Naive thymus-derived CD4-positive, alpha-beta T cell (primary cell): ENCODE measurements at regions not wholly inside any gene's neighbourhood (a gene's known extent, or its start where the extent isn't known, plus 50 kb on each side); places are given as distances from the start of the nearest gene placed in this dataset.
A peak's percentile ranks its signal among the peaks of the same experiment; 100 is the strongest.

ENCODE experiments used
- ATAC-seq: fragments of 150-1000 bp; cut with Tn5 transposase; 2 replicates; pipeline ENCODE4 v1.10.0; 2021; ENCODE audit warnings: mild to moderate bottlenecking, moderate library complexity
- CTCF ChIA-PET: fragments of 350-600 bp; sonication (Branson Sonifier 250); formaldehyde crosslinking; loops from one replicate; lab custom pipeline; 2021; ENCODE audit warnings: antibody characterized with exemption; lab: Charles Lee
- POLR2A ChIA-PET: fragments of 350-600 bp; sonication (Branson Sonifier 250); formaldehyde crosslinking; loops from one replicate; lab custom pipeline; 2021; ENCODE audit warnings: antibody characterized with exemption, inconsistent platforms; lab: Charles Lee
- DNase-seq, 9 donors: peaks; one replicate each; pipeline versions ENCODE4 v3.0.0 to v3.0.0-alpha.2; 2020 to 2022; ENCODE audit warnings: mixed read lengths in 1 of 9
- H3K27ac ChIP-seq: one replicate; pipeline ENCODE4 v1.7.0; 2013; ENCODE audit warnings: mild to moderate bottlenecking, low read depth, low read length, moderate library complexity
- H3K27me3 ChIP-seq, 2 donors: one replicate each; pipeline ENCODE4 v1.7.0; 2013; ENCODE audit warnings: low read length in 2 of 2, mild to moderate bottlenecking in 2 of 2, moderate library complexity in 2 of 2; ENCODE audit not compliant: control insufficient read depth in 2 of 2, insufficient read depth in 2 of 2
- H3K36me3 ChIP-seq, 3 experiments: 1 replicate in 2 of 3; 2 replicates in 1 of 3; pipeline ENCODE4 v1.7.0; 2013; ENCODE audit warnings: low read length in 3 of 3, mild to moderate bottlenecking in 3 of 3, moderate library complexity in 1 of 3; ENCODE audit not compliant: insufficient read depth in 3 of 3, control insufficient read depth in 2 of 3
- H3K4me1 ChIP-seq, 2 donors: one replicate each; pipeline ENCODE4 v1.7.0; 2013; ENCODE audit warnings: low read length in 2 of 2, mild to moderate bottlenecking in 2 of 2, moderate library complexity in 1 of 2; ENCODE audit not compliant: control insufficient read depth in 2 of 2, insufficient read depth in 2 of 2
- H3K4me3 ChIP-seq: 2 replicates; pipeline ENCODE4 v1.7.0; 2013; ENCODE audit warnings: mild to moderate bottlenecking, low read length
- H3K9me3 ChIP-seq, 3 experiments: 1 replicate in 2 of 3; 2 replicates in 1 of 3; pipeline ENCODE4 v1.7.0; 2013; ENCODE audit warnings: low read length in 3 of 3; ENCODE audit not compliant: control insufficient read depth in 2 of 3
- H3K27ac Mint-ChIP-seq, 9 donors: one replicate each; pipeline ENCODE4 v1.8.0; 2020 to 2022; ENCODE audit warnings: mixed read lengths in 9 of 9, mild to moderate bottlenecking in 8 of 9, moderate library complexity in 5 of 9, inconsistent platforms in 2 of 9
- H3K27me3 Mint-ChIP-seq, 5 donors: one replicate each; pipeline ENCODE4 v1.8.0; 2021 to 2022; ENCODE audit warnings: mixed read lengths in 5 of 5, mild to moderate bottlenecking in 1 of 5
- H3K36me3 Mint-ChIP-seq, 5 donors: one replicate each; pipeline ENCODE4 v1.8.0; 2020 to 2022; ENCODE audit warnings: mixed read lengths in 5 of 5, mild to moderate bottlenecking in 3 of 5, inconsistent platforms in 1 of 5
- H3K4me1 Mint-ChIP-seq, 7 donors: one replicate each; pipeline ENCODE4 v1.8.0; 2020 to 2022; ENCODE audit warnings: mixed read lengths in 7 of 7, mild to moderate bottlenecking in 3 of 7, inconsistent platforms in 1 of 7
- H3K4me3 Mint-ChIP-seq, 10 donors: one replicate each; pipeline ENCODE4 v1.8.0; 2020 to 2022; ENCODE audit warnings: mild to moderate bottlenecking in 10 of 10, mixed read lengths in 10 of 10, moderate library complexity in 6 of 10, inconsistent platforms in 2 of 10
- H3K9me3 Mint-ChIP-seq, 11 donors: one replicate each; pipeline ENCODE4 v1.8.0; 2020 to 2022; ENCODE audit warnings: mixed read lengths in 11 of 11, mild to moderate bottlenecking in 4 of 11, inconsistent platforms in 1 of 11, moderate library complexity in 1 of 11
- intact Hi-C, 2 donors: fragments of 100-400 bp; cut with micrococcal nuclease; formaldehyde crosslinking; loops; one replicate each; pipeline ENCODE4 v1.15.1; 2023

GRCh38 chr9:126556560-126557250 lies 57.0 kb upstream of the LMX1B start:
- peaks cover 13 to 27% (median 20%) of the 10 kb centered on the region in 5 donors for H3K27me3 Mint-ChIP-seq
- no peak overlapping the region for H3K27ac ChIP-seq
- H3K27ac Mint-ChIP-seq: no peak overlapping the region
- ATAC-seq (no peak), DNase-seq (no peak)
- H3K27me3 ChIP-seq: no peaks in the 10 kb centered on the region
- ChIA-PET CTCF (interaction anchor here (1.2 to 2.1 kb wide), 2 partner anchors 55 to 56 kb away, joined by 3 to 42 read pairs; no protein-coding TSS in a partner anchor), POLR2A (interaction anchor here (0.7 kb wide), 1 partner anchor 28 kb away, joined by 5 read pairs; no protein-coding TSS in a partner anchor)
- intact Hi-C loops: loop anchor here in 1 of 2 donors (5.0 kb wide), 1 partner anchor 39 kb away; no protein-coding TSS in a partner anchor
- no peaks in the 10 kb centered on the region for H3K9me3 ChIP-seq
- no peaks in the 10 kb centered on the region for H3K36me3 ChIP-seq
- no peak overlapping the region for H3K4me3 ChIP-seq
- no peaks in the 10 kb centered on the region for H3K9me3 Mint-ChIP-seq
- H3K4me1 ChIP-seq: no peaks in the 10 kb centered on the region
- no peaks in the 10 kb centered on the region for H3K36me3 Mint-ChIP-seq
- peaks cover 0 to 2% (median 0%) of the 10 kb centered on the region in 7 donors for H3K4me1 Mint-ChIP-seq
- H3K4me3 Mint-ChIP-seq: no peak overlapping the region

GRCh38 chr9:126558051-126558665 lies 55.6 kb upstream of the LMX1B start:
- Mint-ChIP-seq H3K4me1 (peaks cover 0 to 2% (median 0%) of the 10 kb centered on the region in 7 donors), H3K27ac (no peak overlapping the region), H3K4me3 (no peak overlapping the region), H3K27me3 (peaks cover 16 to 35% (median 25%) of the 10 kb centered on the region in 5 donors), H3K9me3 (no peaks in the 10 kb centered on the region), H3K36me3 (no peaks in the 10 kb centered on the region)
- peak; percentile 86 for ATAC-seq
- no peak overlapping the region for H3K4me3 ChIP-seq
- CTCF ChIA-PET: interaction anchor here (0.6 to 2.1 kb wide), 7 partner anchors 19 to 1150 kb away, joined by 3 to 42 read pairs (median 3); no protein-coding TSS in a partner anchor
- POLR2A ChIA-PET: interaction anchor here (0.5 kb wide), 1 partner anchor 387 kb away, joined by 3 read pairs; no protein-coding TSS in a partner anchor
- peak in 8 of 9 donors; percentile 39 to 70 (median 53) for DNase-seq
- no peaks in the 10 kb centered on the region for H3K36me3 ChIP-seq
- no peaks in the 10 kb centered on the region for H3K9me3 ChIP-seq
- no peak overlapping the region for H3K27ac ChIP-seq
- H3K27me3 ChIP-seq: no peaks in the 10 kb centered on the region
- H3K4me1 ChIP-seq: no peaks in the 10 kb centered on the region
- intact Hi-C loops: loop anchor here in 1 of 2 donors (1.0 to 5.0 kb wide), 2 partner anchors 41 to 57 kb away; no protein-coding TSS in a partner anchor

DNA sequence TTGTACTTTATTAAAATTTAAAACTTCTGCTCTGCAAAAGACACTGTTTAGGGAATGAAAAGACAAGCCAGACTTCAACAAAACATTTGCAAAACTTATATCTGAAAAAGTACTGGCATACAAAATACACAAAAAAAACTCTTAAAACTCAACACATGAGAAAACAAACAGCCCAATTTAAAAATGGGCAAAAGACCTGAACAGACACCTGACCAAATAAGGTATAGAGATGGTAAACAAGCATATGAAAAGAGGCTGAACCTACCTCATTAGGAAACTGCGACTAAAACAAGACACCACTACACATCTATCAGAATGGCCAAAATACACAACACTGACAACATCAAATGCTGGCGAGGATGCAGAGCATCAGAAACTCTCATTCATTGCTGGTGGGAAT lies 54.4 kb upstream of the LMX1B start:
- ATAC-seq (no peak), DNase-seq (no peak)
- H3K4me3 Mint-ChIP-seq: no peak overlapping the region
- ChIA-PET CTCF (interaction anchor here (2.1 to 2.2 kb wide), 2 partner anchors 59 to 60 kb away, joined by 12 to 42 read pairs; no protein-coding TSS in a partner anchor), POLR2A (no interaction called here)
- Histone ChIP-seq H3K4me3 (no peak overlapping the region), H3K9me3 (no peaks in the 10 kb centered on the region), H3K27ac (no peak overlapping the region), H3K36me3 (no peaks in the 10 kb centered on the region), H3K27me3 (no peaks in the 10 kb centered on the region), H3K4me1 (no peaks in the 10 kb centered on the region)
- H3K27me3 Mint-ChIP-seq: peaks cover 22 to 37% (median 25%) of the 10 kb centered on the region in 5 donors
- H3K9me3 Mint-ChIP-seq: no peaks in the 10 kb centered on the region
- peaks cover 0 to 2% (median 0%) of the 10 kb centered on the region in 7 donors for H3K4me1 Mint-ChIP-seq
- no peaks in the 10 kb centered on the region for H3K36me3 Mint-ChIP-seq
- no peak overlapping the region for H3K27ac Mint-ChIP-seq
- intact Hi-C loops: loop anchor here in 1 of 2 donors (5.0 kb wide), 1 partner anchor 42 kb away; no protein-coding TSS in a partner anchor

GRCh38 chr9:126561582-126561981 lies 52.1 kb upstream of the LMX1B start:
- ATAC-seq (no peak), DNase-seq (no peak)
- Histone ChIP-seq H3K4me3 (no peak overlapping the region), H3K4me1 (no peaks in the 10 kb centered on the region), H3K36me3 (no peaks in the 10 kb centered on the region), H3K27ac (no peak overlapping the region), H3K9me3 (no peaks in the 10 kb centered on the region), H3K27me3 (no peaks in the 10 kb centered on the region)
- ChIA-PET POLR2A (no interaction called here), CTCF (no interaction called here)
- intact Hi-C loops: no loop called here
- H3K27me3 Mint-ChIP-seq: peaks cover 33 to 48% (median 41%) of the 10 kb centered on the region in 5 donors
- no peaks in the 10 kb centered on the region for H3K9me3 Mint-ChIP-seq
- peaks cover 0 to 2% (median 0%) of the 10 kb centered on the region in 7 donors for H3K4me1 Mint-ChIP-seq
- no peak overlapping the region for H3K4me3 Mint-ChIP-seq
- H3K36me3 Mint-ChIP-seq: no peaks in the 10 kb centered on the region
- H3K27ac Mint-ChIP-seq: peak overlapping the region in 1 of 9 donors; percentile 2

DNA sequence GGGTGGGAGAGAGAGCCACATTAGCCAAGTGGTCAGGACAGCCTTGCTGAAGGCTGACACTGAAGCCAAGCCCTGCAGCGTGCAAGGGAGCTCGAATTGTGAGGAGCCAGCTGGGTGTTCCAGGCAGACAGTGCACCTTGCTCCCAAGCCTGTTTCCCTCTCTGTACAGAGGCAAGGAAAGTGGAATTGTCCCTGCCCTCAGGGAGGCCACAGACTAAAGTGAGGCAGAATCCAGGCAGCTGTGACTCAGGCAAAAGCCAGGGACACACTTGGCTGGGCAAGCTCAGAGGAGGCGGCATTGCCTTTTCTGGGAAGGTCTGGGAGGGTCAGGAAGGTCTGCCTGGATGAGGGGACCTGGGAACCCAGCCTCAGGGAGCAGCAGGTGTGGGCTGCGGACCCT lies 50.2 kb upstream of the LMX1B start:
- CTCF ChIA-PET: interaction anchor here (1.0 kb wide), 1 partner anchor 64 kb away, joined by 4 read pairs; no protein-coding TSS in a partner anchor
- Mint-ChIP-seq H3K4me1 (no peaks in the 10 kb centered on the region), H3K27ac (no peak overlapping the region), H3K4me3 (no peak overlapping the region), H3K27me3 (peaks cover 33 to 42% (median 38%) of the 10 kb centered on the region in 5 donors), H3K9me3 (no peaks in the 10 kb centered on the region), H3K36me3 (no peaks in the 10 kb centered on the region)
- H3K4me1 ChIP-seq: no peaks in the 10 kb centered on the region
- POLR2A ChIA-PET: no interaction called here
- no peaks in the 10 kb centered on the region for H3K36me3 ChIP-seq
- intact Hi-C loops: no loop called here
- H3K9me3 ChIP-seq: no peaks in the 10 kb centered on the region
- no peaks in the 10 kb centered on the region for H3K27me3 ChIP-seq
- no peak for ATAC-seq
- DNase-seq: no peak
- H3K27ac ChIP-seq: no peak overlapping the region
- H3K4me3 ChIP-seq: no peak overlapping the region
